ENCODE measurements at regions not wholly inside any gene's neighbourhood (a gene's known extent, or its start where the extent isn't known, plus 50 kb on each side); places are given as distances from the start of the nearest gene placed in this dataset.

- no peak for TF ChIP-seq POLR2A (IDR thresholded peaks at IDR 0.05)
- TF ChIP-seq, protein P1, sequence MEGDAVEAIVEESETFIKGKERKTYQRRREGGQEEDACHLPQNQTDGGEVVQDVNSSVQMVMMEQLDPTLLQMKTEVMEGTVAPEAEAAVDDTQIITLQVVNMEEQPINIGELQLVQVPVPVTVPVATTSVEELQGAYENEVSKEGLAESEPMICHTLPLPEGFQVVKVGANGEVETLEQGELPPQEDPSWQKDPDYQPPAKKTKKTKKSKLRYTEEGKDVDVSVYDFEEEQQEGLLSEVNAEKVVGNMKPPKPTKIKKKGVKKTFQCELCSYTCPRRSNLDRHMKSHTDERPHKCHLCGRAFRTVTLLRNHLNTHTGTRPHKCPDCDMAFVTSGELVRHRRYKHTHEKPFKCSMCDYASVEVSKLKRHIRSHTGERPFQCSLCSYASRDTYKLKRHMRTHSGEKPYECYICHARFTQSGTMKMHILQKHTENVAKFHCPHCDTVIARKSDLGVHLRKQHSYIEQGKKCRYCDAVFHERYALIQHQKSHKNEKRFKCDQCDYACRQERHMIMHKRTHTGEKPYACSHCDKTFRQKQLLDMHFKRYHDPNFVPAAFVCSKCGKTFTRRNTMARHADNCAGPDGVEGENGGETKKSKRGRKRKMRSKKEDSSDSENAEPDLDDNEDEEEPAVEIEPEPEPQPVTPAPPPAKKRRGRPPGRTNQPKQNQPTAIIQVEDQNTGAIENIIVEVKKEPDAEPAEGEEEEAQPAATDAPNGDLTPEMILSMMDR (IDR thresholded peaks at IDR 0.05): no peak
Measured at GRCh38 chr9:119903851-119904250, 534.6 kb upstream of the BRINP1 start.

Measured in lower leg skin (tissue), 3 donors.